ENCODE measurements at regions not wholly inside any gene's neighbourhood (a gene's known extent, or its start where the extent isn't known, plus 50 kb on each side); places are given as distances from the start of the nearest gene placed in this dataset.

DNA sequence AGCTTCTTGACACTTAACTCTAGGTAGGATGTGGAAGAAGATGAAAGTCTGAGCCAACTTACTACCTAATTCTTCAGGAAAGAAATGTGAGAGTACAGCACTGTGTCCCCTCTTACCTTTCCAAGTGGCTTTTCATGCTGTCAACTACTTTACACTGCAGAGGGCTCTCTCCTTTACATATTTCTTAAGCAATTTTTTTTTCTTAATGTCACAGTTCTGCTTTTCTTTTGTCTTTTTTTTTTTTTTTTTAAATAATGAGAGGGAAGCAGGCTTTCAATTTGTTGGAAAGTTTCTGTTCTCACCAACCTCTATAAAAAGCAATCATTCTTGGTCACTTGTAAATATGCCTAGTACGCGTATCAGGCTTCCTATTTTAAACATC lies 212.7 kb upstream of the MIR17HG start:
- TF ChIP-seq, protein P1, sequence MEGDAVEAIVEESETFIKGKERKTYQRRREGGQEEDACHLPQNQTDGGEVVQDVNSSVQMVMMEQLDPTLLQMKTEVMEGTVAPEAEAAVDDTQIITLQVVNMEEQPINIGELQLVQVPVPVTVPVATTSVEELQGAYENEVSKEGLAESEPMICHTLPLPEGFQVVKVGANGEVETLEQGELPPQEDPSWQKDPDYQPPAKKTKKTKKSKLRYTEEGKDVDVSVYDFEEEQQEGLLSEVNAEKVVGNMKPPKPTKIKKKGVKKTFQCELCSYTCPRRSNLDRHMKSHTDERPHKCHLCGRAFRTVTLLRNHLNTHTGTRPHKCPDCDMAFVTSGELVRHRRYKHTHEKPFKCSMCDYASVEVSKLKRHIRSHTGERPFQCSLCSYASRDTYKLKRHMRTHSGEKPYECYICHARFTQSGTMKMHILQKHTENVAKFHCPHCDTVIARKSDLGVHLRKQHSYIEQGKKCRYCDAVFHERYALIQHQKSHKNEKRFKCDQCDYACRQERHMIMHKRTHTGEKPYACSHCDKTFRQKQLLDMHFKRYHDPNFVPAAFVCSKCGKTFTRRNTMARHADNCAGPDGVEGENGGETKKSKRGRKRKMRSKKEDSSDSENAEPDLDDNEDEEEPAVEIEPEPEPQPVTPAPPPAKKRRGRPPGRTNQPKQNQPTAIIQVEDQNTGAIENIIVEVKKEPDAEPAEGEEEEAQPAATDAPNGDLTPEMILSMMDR (IDR thresholded peaks at IDR 0.05): no peak
- TF ChIP-seq POLR2A (IDR thresholded peaks at IDR 0.05): no peak

All from esophagus squamous epithelium (tissue), 4 donors.